WTC11 (cell line): ENCODE measurements at regions not wholly inside any gene's neighbourhood (a gene's known extent, or its start where the extent isn't known, plus 50 kb on each side); places are given as distances from the start of the nearest gene placed in this dataset.

Source experiments
- CBFB ChIP-seq: sonication (generic); formaldehyde crosslinking; IDR thresholded peaks from 2 replicates; pipeline ENCODE4 v1.8.1; 2022; ENCODE audit warnings: mild to moderate bottlenecking, low read depth, missing genetic modification reagents
- NFYB ChIP-seq: sonication (generic); formaldehyde crosslinking; conservative IDR thresholded peaks from 2 replicates; pipeline ENCODE4 v1.8.0; 2022; ENCODE audit warnings: low read depth, missing genetic modification reagents
- NR2C2 ChIP-seq: sonication (generic); formaldehyde crosslinking; IDR thresholded peaks from 2 replicates; pipeline ENCODE4 v1.8.0; 2022; ENCODE audit warnings: mild to moderate bottlenecking, missing genetic modification reagents
- TEAD4 ChIP-seq: sonication (generic); formaldehyde crosslinking; IDR thresholded peaks from 2 replicates; pipeline ENCODE4 v1.8.0; 2022; ENCODE audit warnings: mild to moderate bottlenecking, missing genetic modification reagents
- ZNF423 ChIP-seq: fragments of 250-450 bp; sonication (Bioruptor Pico); IDR thresholded peaks from 2 replicates; pipeline ENCODE4 v2.1.2; 2022; ENCODE audit warnings: mild to moderate bottlenecking, moderate library complexity
- TF ChIP-seq, protein P1 (sequence below): fragments of 200-600 bp; IDR thresholded peaks from 2 replicates; pipeline ENCODE4 v1.8.0; 2022; ENCODE audit warnings: antibody characterized with exemption
- TF ChIP-seq, protein P2 (sequence below): sonication (generic); formaldehyde crosslinking; conservative IDR thresholded peaks from 2 replicates; pipeline ENCODE4 v1.8.1; 2023; ENCODE audit warnings: mild to moderate bottlenecking, low read depth, missing genetic modification reagents, moderate library complexity
- TF ChIP-seq, protein P3 (sequence below): sonication (generic); formaldehyde crosslinking; IDR thresholded peaks from 2 replicates; pipeline ENCODE4 v1.8.0; 2022; ENCODE audit warnings: mild to moderate bottlenecking, missing genetic modification reagents

DNA sequence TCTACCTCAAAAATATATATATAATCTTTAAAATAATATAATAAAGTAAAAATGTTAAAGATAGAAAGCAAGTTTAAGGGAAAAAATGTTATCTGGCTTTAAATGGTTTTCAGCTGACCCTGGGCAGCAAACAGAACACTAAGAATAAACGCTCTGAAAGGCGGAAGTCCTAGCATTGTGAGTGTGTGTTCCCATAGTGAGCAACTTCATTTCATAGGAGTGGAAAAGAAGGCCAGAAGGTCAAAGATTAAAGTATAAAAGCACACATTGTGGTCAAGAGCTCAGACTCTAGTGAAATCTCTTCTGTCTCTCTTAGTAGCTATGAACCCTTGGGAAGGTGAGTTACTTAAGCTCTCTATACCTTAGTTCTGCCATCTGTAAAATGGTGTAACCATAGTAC lies 374.4 kb downstream of the ENC1 start:
- TF ChIP-seq, protein P1, sequence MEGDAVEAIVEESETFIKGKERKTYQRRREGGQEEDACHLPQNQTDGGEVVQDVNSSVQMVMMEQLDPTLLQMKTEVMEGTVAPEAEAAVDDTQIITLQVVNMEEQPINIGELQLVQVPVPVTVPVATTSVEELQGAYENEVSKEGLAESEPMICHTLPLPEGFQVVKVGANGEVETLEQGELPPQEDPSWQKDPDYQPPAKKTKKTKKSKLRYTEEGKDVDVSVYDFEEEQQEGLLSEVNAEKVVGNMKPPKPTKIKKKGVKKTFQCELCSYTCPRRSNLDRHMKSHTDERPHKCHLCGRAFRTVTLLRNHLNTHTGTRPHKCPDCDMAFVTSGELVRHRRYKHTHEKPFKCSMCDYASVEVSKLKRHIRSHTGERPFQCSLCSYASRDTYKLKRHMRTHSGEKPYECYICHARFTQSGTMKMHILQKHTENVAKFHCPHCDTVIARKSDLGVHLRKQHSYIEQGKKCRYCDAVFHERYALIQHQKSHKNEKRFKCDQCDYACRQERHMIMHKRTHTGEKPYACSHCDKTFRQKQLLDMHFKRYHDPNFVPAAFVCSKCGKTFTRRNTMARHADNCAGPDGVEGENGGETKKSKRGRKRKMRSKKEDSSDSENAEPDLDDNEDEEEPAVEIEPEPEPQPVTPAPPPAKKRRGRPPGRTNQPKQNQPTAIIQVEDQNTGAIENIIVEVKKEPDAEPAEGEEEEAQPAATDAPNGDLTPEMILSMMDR: no peak
- TF ChIP-seq CBFB (CRISPR knock-in tag): no peak
- TF ChIP-seq, protein P2, sequence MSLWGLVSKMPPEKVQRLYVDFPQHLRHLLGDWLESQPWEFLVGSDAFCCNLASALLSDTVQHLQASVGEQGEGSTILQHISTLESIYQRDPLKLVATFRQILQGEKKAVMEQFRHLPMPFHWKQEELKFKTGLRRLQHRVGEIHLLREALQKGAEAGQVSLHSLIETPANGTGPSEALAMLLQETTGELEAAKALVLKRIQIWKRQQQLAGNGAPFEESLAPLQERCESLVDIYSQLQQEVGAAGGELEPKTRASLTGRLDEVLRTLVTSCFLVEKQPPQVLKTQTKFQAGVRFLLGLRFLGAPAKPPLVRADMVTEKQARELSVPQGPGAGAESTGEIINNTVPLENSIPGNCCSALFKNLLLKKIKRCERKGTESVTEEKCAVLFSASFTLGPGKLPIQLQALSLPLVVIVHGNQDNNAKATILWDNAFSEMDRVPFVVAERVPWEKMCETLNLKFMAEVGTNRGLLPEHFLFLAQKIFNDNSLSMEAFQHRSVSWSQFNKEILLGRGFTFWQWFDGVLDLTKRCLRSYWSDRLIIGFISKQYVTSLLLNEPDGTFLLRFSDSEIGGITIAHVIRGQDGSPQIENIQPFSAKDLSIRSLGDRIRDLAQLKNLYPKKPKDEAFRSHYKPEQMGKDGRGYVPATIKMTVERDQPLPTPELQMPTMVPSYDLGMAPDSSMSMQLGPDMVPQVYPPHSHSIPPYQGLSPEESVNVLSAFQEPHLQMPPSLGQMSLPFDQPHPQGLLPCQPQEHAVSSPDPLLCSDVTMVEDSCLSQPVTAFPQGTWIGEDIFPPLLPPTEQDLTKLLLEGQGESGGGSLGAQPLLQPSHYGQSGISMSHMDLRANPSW (CRISPR knock-in tag): no peak
- TF ChIP-seq, protein P3, sequence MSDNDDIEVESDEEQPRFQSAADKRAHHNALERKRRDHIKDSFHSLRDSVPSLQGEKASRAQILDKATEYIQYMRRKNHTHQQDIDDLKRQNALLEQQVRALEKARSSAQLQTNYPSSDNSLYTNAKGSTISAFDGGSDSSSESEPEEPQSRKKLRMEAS (CRISPR knock-in tag): no peak
- TF ChIP-seq NFYB (CRISPR knock-in tag): no peak
- TF ChIP-seq NR2C2: no peak
- TF ChIP-seq ZNF423 (CRISPR knock-in tag): no peak
- no peak for TF ChIP-seq TEAD4 (CRISPR knock-in tag)
